ENCODE measurements at regions not wholly inside any gene's neighbourhood (a gene's known extent, or its start where the extent isn't known, plus 50 kb on each side); places are given as distances from the start of the nearest gene placed in this dataset.

DNA sequence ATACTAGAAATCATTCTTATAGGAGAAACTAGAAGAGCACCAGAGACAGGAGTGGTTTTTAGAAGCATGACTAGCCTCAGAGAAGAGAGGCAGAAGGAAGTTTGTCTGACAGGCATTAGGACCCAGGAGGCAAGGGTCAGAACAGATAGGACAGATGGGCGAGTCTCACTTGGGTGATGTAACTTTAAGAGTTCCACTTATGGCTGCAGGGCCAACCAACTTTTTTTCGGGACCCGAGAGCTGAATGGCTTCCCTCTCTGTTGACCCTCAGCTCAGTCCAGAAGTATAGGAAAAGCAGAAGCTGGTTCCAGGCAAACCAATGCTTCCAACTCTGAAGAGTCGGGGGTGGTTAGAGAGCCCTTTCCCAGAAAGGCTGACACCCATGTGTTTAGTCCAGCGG, 136.6 kb upstream of the SETMAR start:
- TF ChIP-seq, protein P1, sequence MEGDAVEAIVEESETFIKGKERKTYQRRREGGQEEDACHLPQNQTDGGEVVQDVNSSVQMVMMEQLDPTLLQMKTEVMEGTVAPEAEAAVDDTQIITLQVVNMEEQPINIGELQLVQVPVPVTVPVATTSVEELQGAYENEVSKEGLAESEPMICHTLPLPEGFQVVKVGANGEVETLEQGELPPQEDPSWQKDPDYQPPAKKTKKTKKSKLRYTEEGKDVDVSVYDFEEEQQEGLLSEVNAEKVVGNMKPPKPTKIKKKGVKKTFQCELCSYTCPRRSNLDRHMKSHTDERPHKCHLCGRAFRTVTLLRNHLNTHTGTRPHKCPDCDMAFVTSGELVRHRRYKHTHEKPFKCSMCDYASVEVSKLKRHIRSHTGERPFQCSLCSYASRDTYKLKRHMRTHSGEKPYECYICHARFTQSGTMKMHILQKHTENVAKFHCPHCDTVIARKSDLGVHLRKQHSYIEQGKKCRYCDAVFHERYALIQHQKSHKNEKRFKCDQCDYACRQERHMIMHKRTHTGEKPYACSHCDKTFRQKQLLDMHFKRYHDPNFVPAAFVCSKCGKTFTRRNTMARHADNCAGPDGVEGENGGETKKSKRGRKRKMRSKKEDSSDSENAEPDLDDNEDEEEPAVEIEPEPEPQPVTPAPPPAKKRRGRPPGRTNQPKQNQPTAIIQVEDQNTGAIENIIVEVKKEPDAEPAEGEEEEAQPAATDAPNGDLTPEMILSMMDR (IDR thresholded peaks at IDR 0.05; ENCODE audit: extremely low read depth in 1 of 2, insufficient read depth in 1 of 2, low read depth in 1 of 2, low read length in 2 of 2), result no peak
- TF ChIP-seq EZH2 (IDR thresholded peaks at IDR 0.05; ENCODE audit: borderline replicate concordance, low read depth, low read length, severe bottlenecking), result no peak
- TF ChIP-seq POLR2AphosphoS5 (IDR thresholded peaks at IDR 0.05; ENCODE audit: insufficient read depth, low read depth, low read length), result no peak
